GM19463 (cell line): ENCODE measurements at regions not wholly inside any gene's neighbourhood (a gene's known extent, or its start where the extent isn't known, plus 50 kb on each side); places are given as distances from the start of the nearest gene placed in this dataset.
"Not testable (repeated sequence)": the region's sequence is repeated elsewhere in the genome, so short reads cannot be mapped to it uniquely, and the experiment has no call there.

Experiments used
- ATAC-seq: cut with Tn5 transposase; IDR thresholded peaks from one replicate; pipeline ENCODE4 v1.9.1; 2021; ENCODE audit warnings: mild to moderate bottlenecking, moderate library complexity; ENCODE audit not compliant: unreplicated experiment

GRCh38 chr4:78660559-78660958 lies 109.0 kb downstream of the ANXA3 start:
- no peak for ATAC-seq

- no peak for ATAC-seq
Observed at GRCh38 chr4:78661086-78661690, 109.6 kb downstream of the ANXA3 start.

GRCh38 chr4:78661921-78662521 lies 110.5 kb downstream of the ANXA3 start:
- peak; percentile 85 for ATAC-seq

GRCh38 chr4:78662658-78663057 lies 111.1 kb downstream of the ANXA3 start:
- ATAC-seq: no peak

GRCh38 chr4:78664296-78664695 lies 111.9 kb upstream of the BMP2K start:
- not testable (repeated sequence) for ATAC-seq

GRCh38 chr4:78665216-78665770 lies 110.9 kb upstream of the BMP2K start:
- ATAC-seq: no peak

GRCh38 chr4:78666830-78667258 lies 109.3 kb upstream of the BMP2K start:
- ATAC-seq: no peak

- no peak for ATAC-seq
Observed at GRCh38 chr4:78667325-78667724, 108.8 kb upstream of the BMP2K start.

- ATAC-seq: peak; percentile 91
Observed at GRCh38 chr4:78667764-78668163, 108.4 kb upstream of the BMP2K start.

- ATAC-seq: no peak
Observed at GRCh38 chr4:78669453-78669852, 106.7 kb upstream of the BMP2K start.

- ATAC-seq: no peak
Observed at GRCh38 chr4:78671903-78672815, 104.0 kb upstream of the BMP2K start.

- no peak for ATAC-seq
Observed at GRCh38 chr4:78673337-78673736, 102.8 kb upstream of the BMP2K start.

- ATAC-seq: no peak
Observed at GRCh38 chr4:78675325-78675724, 100.8 kb upstream of the BMP2K start.

GRCh38 chr4:78682070-78682469 lies 94.1 kb upstream of the BMP2K start:
- ATAC-seq: no peak

- no peak for ATAC-seq
Observed at GRCh38 chr4:78683352-78683751, 92.8 kb upstream of the BMP2K start.

- no peak for ATAC-seq
Observed at GRCh38 chr4:78684325-78685079, 91.6 kb upstream of the BMP2K start.

- ATAC-seq: no peak
Observed at GRCh38 chr4:78687818-78688217, 88.3 kb upstream of the BMP2K start.

GRCh38 chr4:78688366-78688765 lies 87.8 kb upstream of the BMP2K start:
- ATAC-seq: no peak

- no peak for ATAC-seq
Observed at GRCh38 chr4:78689261-78689660, 86.9 kb upstream of the BMP2K start.

GRCh38 chr4:78689700-78690323 lies 86.3 kb upstream of the BMP2K start:
- no peak for ATAC-seq
